Stimulated activated naive B cell treated with anti-CD40 and anti-IgM and Interleukin-4, amounts not matched to agents 10 μg/mL and 1 μg/mL and 100 μg/mL, for 72 hours (primary cell): ENCODE measurements at regions not wholly inside any gene's neighbourhood (a gene's known extent, or its start where the extent isn't known, plus 50 kb on each side); places are given as distances from the start of the nearest gene placed in this dataset.

Source experiments
- ATAC-seq, 2 donors: fragments of 150-1000 bp; cut with Tn5 transposase; replicated peaks; 2 replicates each; pipeline ENCODE4 v1.10.0; 2021; ENCODE audit warnings: moderate library complexity in 1 of 2
- DNase-seq: peaks from one replicate; pipeline ENCODE4 v3.0.0; 2021
- H3K27ac Mint-ChIP-seq: one replicate; pipeline ENCODE4 v1.8.0; 2022; ENCODE audit warnings: mild to moderate bottlenecking, mixed read lengths
- H3K27me3 Mint-ChIP-seq, 2 donors: one replicate each; pipeline ENCODE4 v1.8.0; 2022; ENCODE audit warnings: mixed read lengths in 2 of 2
- H3K36me3 Mint-ChIP-seq, 2 donors: one replicate each; pipeline ENCODE4 v1.8.0; 2022; ENCODE audit warnings: mixed read lengths in 2 of 2, mild to moderate bottlenecking in 1 of 2
- H3K4me1 Mint-ChIP-seq, 2 donors: one replicate each; pipeline ENCODE4 v1.8.0; 2022; ENCODE audit warnings: mixed read lengths in 2 of 2, mild to moderate bottlenecking in 1 of 2
- H3K4me3 Mint-ChIP-seq, 2 donors: one replicate each; pipeline ENCODE4 v1.8.0; 2022; ENCODE audit warnings: mild to moderate bottlenecking in 2 of 2, mixed read lengths in 2 of 2, moderate library complexity in 1 of 2
- H3K9me3 Mint-ChIP-seq, 2 donors: one replicate each; pipeline ENCODE4 v1.8.0; 2022; ENCODE audit warnings: mixed read lengths in 2 of 2, mild to moderate bottlenecking in 1 of 2

- Mint-ChIP-seq H3K4me1 (no peaks in the 10 kb centered on the region), H3K27ac (no peak overlapping the region), H3K27me3 (no peaks in the 10 kb centered on the region), H3K4me3 (no peak overlapping the region), H3K9me3 (peaks cover 2 to 3% of the 10 kb centered on the region in 2 donors), H3K36me3 (no peaks in the 10 kb centered on the region)
- no peak for DNase-seq
- no peak for ATAC-seq
These were observed 344.7 kb upstream of the TSHZ3 start for GRCh38 chr19:31693933-31694269.

GRCh38 chr19:31694761-31695160 is 345.5 kb upstream of the TSHZ3 start:
- Mint-ChIP-seq H3K4me1 (no peaks in the 10 kb centered on the region), H3K27ac (no peak overlapping the region)

GRCh38 chr19:31699421-31699820 is 350.2 kb upstream of the TSHZ3 start:
- no peak overlapping the region for H3K27ac Mint-ChIP-seq
- H3K27me3 Mint-ChIP-seq, result no peaks in the 10 kb centered on the region
- no peaks in the 10 kb centered on the region for H3K36me3 Mint-ChIP-seq
- ATAC-seq (no peak), DNase-seq (no peak)
- H3K4me3 Mint-ChIP-seq, result no peak overlapping the region
- no peaks in the 10 kb centered on the region for H3K4me1 Mint-ChIP-seq
- H3K9me3 Mint-ChIP-seq, result peaks cover 5 to 13% of the 10 kb centered on the region in 2 donors

More at GRCh38 chr19:31694761-31695160, 345.5 kb upstream of the TSHZ3 start:
- Mint-ChIP-seq H3K36me3 (no peaks in the 10 kb centered on the region), H3K27me3 (no peaks in the 10 kb centered on the region), H3K4me3 (no peak overlapping the region), H3K9me3 (peaks cover 2 to 3% of the 10 kb centered on the region in 2 donors)
- no peak for DNase-seq
- ATAC-seq, result no peak

- Mint-ChIP-seq H3K4me1 (no peaks in the 10 kb centered on the region), H3K4me3 (no peak overlapping the region), H3K27me3 (no peaks in the 10 kb centered on the region), H3K36me3 (no peaks in the 10 kb centered on the region), H3K27ac (no peak overlapping the region), H3K9me3 (peaks cover 5 to 12% of the 10 kb centered on the region in 2 donors)
- no peak for DNase-seq
- ATAC-seq, result no peak
These were observed 351.9 kb upstream of the TSHZ3 start for GRCh38 chr19:31701146-31701545.

- H3K4me3 Mint-ChIP-seq, result no peak overlapping the region
These were observed 356.4 kb upstream of the TSHZ3 start for GRCh38 chr19:31705656-31706055.

GRCh38 chr19:31706131-31706530 is 356.9 kb upstream of the TSHZ3 start:
- ATAC-seq (no peak), DNase-seq (no peak)
- no peaks in the 10 kb centered on the region for H3K4me1 Mint-ChIP-seq
- no peak overlapping the region for H3K27ac Mint-ChIP-seq
- no peaks in the 10 kb centered on the region for H3K27me3 Mint-ChIP-seq
- no peak overlapping the region for H3K4me3 Mint-ChIP-seq
- H3K9me3 Mint-ChIP-seq, result peaks cover 9 to 14% of the 10 kb centered on the region in 2 donors
- H3K36me3 Mint-ChIP-seq, result no peaks in the 10 kb centered on the region

More at GRCh38 chr19:31705656-31706055, 356.4 kb upstream of the TSHZ3 start:
- no peaks in the 10 kb centered on the region for H3K27me3 Mint-ChIP-seq
- no peaks in the 10 kb centered on the region for H3K4me1 Mint-ChIP-seq
- H3K9me3 Mint-ChIP-seq, result peaks cover 7 to 14% of the 10 kb centered on the region in 2 donors
- DNase-seq, result no peak
- no peak overlapping the region for H3K27ac Mint-ChIP-seq
- ATAC-seq, result no peak
- H3K36me3 Mint-ChIP-seq, result no peaks in the 10 kb centered on the region

- Mint-ChIP-seq H3K9me3 (peaks cover 9 to 14% of the 10 kb centered on the region in 2 donors), H3K4me1 (no peaks in the 10 kb centered on the region), H3K4me3 (no peak overlapping the region), H3K36me3 (no peaks in the 10 kb centered on the region), H3K27ac (no peak overlapping the region), H3K27me3 (no peaks in the 10 kb centered on the region)
- DNase-seq, result no peak
- ATAC-seq, result no peak
These were observed 357.7 kb upstream of the TSHZ3 start for GRCh38 chr19:31706691-31707620.

GRCh38 chr19:31708520-31708919 is 359.3 kb upstream of the TSHZ3 start:
- no peaks in the 10 kb centered on the region for H3K27me3 Mint-ChIP-seq
- H3K27ac Mint-ChIP-seq, result no peak overlapping the region
- ATAC-seq (no peak), DNase-seq (no peak)
- H3K4me1 Mint-ChIP-seq, result no peaks in the 10 kb centered on the region
- H3K36me3 Mint-ChIP-seq, result no peaks in the 10 kb centered on the region
- H3K4me3 Mint-ChIP-seq, result no peak overlapping the region
- peaks cover 4 to 5% of the 10 kb centered on the region in 2 donors for H3K9me3 Mint-ChIP-seq

- Mint-ChIP-seq H3K27ac (no peak overlapping the region), H3K27me3 (no peaks in the 10 kb centered on the region), H3K9me3 (peaks cover 4% of the 10 kb centered on the region in 2 donors), H3K36me3 (no peaks in the 10 kb centered on the region), H3K4me1 (no peaks in the 10 kb centered on the region), H3K4me3 (no peak overlapping the region)
- ATAC-seq (no peak), DNase-seq (no peak)
These were observed 360.2 kb upstream of the TSHZ3 start for GRCh38 chr19:31709476-31709875.

GRCh38 chr19:31715249-31715945 is 366.2 kb upstream of the TSHZ3 start:
- no peak overlapping the region for H3K4me3 Mint-ChIP-seq
- no peaks in the 10 kb centered on the region for H3K36me3 Mint-ChIP-seq
- no peaks in the 10 kb centered on the region for H3K27me3 Mint-ChIP-seq
- H3K9me3 Mint-ChIP-seq, result peaks cover 1 to 4% of the 10 kb centered on the region in 2 donors
- ATAC-seq, result no peak
- DNase-seq, result no peak
- H3K4me1 Mint-ChIP-seq, result no peaks in the 10 kb centered on the region
- no peak overlapping the region for H3K27ac Mint-ChIP-seq

GRCh38 chr19:31716826-31717225 is 367.6 kb upstream of the TSHZ3 start:
- no peak for ATAC-seq

GRCh38 chr19:31717269-31717923 is 368.2 kb upstream of the TSHZ3 start:
- Mint-ChIP-seq H3K27me3 (no peaks in the 10 kb centered on the region), H3K36me3 (no peaks in the 10 kb centered on the region), H3K27ac (no peak overlapping the region), H3K9me3 (peaks cover 0 to 1% of the 10 kb centered on the region in 2 donors), H3K4me1 (no peaks in the 10 kb centered on the region), H3K4me3 (no peak overlapping the region)
- no peak for ATAC-seq
- DNase-seq, result no peak

More at GRCh38 chr19:31716826-31717225, 367.6 kb upstream of the TSHZ3 start:
- DNase-seq, result no peak
- Mint-ChIP-seq H3K4me3 (no peak overlapping the region), H3K36me3 (no peaks in the 10 kb centered on the region), H3K27me3 (no peaks in the 10 kb centered on the region), H3K27ac (no peak overlapping the region), H3K9me3 (peaks cover 0 to 1% of the 10 kb centered on the region in 2 donors), H3K4me1 (no peaks in the 10 kb centered on the region)

GRCh38 chr19:31718032-31718431 is 368.8 kb upstream of the TSHZ3 start:
- Mint-ChIP-seq H3K9me3 (peaks cover 0 to 1% of the 10 kb centered on the region in 2 donors), H3K27me3 (no peaks in the 10 kb centered on the region), H3K36me3 (no peaks in the 10 kb centered on the region), H3K27ac (no peak overlapping the region), H3K4me1 (no peaks in the 10 kb centered on the region), H3K4me3 (no peak overlapping the region)
- ATAC-seq (no peak), DNase-seq (no peak)

GRCh38 chr19:31718898-31719297 is 369.7 kb upstream of the TSHZ3 start:
- DNase-seq, result no peak
- ATAC-seq, result no peak
- H3K9me3 Mint-ChIP-seq, result no peaks in the 10 kb centered on the region
- no peaks in the 10 kb centered on the region for H3K27me3 Mint-ChIP-seq
- no peak overlapping the region for H3K27ac Mint-ChIP-seq
- H3K4me1 Mint-ChIP-seq, result no peaks in the 10 kb centered on the region
- H3K4me3 Mint-ChIP-seq, result no peak overlapping the region
- no peaks in the 10 kb centered on the region for H3K36me3 Mint-ChIP-seq
